Suprapubic skin (tissue), 4 donors: ENCODE measurements at regions not wholly inside any gene's neighbourhood (a gene's known extent, or its start where the extent isn't known, plus 50 kb on each side); places are given as distances from the start of the nearest gene placed in this dataset.

ENCODE experiments used
- DNase-seq, 2 donors: peaks; one replicate each; pipeline ENCODE4 v3.0.0-alpha.2; 2019; ENCODE audit warnings: low spot score in 2 of 2
- H3K27ac ChIP-seq: fragments of 200-600 bp; sonication (generic); one replicate; pipeline ENCODE4 v1.5.1; 2019
- H3K27me3 ChIP-seq: fragments of 200-600 bp; sonication (generic); one replicate; pipeline ENCODE4 v1.5.1; 2019
- H3K36me3 ChIP-seq: fragments of 200-600 bp; sonication (generic); one replicate; pipeline ENCODE4 v1.5.1; 2019
- H3K4me1 ChIP-seq: fragments of 200-600 bp; sonication (generic); one replicate; pipeline ENCODE4 v1.5.1; 2019
- H3K4me3 ChIP-seq: fragments of 200-600 bp; sonication (generic); one replicate; pipeline ENCODE4 v1.5.1; 2019; ENCODE audit warnings: mild to moderate bottlenecking
- H3K9me3 ChIP-seq: fragments of 200-600 bp; sonication (generic); one replicate; pipeline ENCODE4 v1.5.1; 2019
- EP300 ChIP-seq: sonication (generic); formaldehyde crosslinking; IDR thresholded peaks from one replicate; pipeline ENCODE4 v1.6.1; 2017; ENCODE audit warnings: antibody characterized with exemption
- POLR2A ChIP-seq, 2 donors: fragments of 450-650 bp; IDR thresholded peaks; one replicate each; pipeline ENCODE4 v1.6.1; 2017; ENCODE audit warnings: antibody characterized with exemption in 2 of 2, mild to moderate bottlenecking in 2 of 2, moderate library complexity in 2 of 2
- POLR2AphosphoS5 ChIP-seq, 3 donors: sonication (generic); formaldehyde crosslinking; IDR thresholded peaks; one replicate each; pipeline ENCODE4 v1.6.1; 2017; ENCODE audit warnings: antibody characterized with exemption in 3 of 3
- WGBS: methylation state at CpG from one replicate; pipeline ENCODE4 v1.1.5; 2018; 5-methylcytosine and 5-hydroxymethylcytosine counted together
- TF ChIP-seq, protein P1 (sequence below), 2 donors: fragments of 200-600 bp in 1 of 2; fragments of 450-650 bp in 1 of 2; sonication (generic) in 1 of 2; IDR thresholded peaks; one replicate each; pipeline ENCODE4 v1.5.1; 2016 to 2019; ENCODE audit warnings: antibody characterized with exemption in 2 of 2, mild to moderate bottlenecking in 1 of 2, moderate library complexity in 1 of 2

DNA sequence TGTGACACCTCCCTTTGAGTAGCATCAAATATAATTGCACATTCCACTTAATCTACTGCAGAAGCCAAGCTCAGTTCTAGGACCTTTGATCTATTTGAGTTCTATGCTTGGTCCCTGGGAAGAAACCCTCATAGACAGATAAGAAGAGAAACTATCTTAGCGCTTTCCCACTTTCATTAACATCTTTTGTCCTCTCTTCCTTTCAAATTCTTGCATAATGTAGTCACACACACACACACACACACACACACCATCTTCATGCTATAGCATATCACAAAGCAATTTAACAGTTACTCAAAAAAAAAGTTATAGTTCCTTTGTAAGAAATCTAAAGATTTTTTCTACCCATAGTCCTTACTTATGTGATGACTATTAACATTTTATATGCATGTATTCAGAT, 735.9 kb upstream of the PCDH9 start:
- TF ChIP-seq, protein P1, sequence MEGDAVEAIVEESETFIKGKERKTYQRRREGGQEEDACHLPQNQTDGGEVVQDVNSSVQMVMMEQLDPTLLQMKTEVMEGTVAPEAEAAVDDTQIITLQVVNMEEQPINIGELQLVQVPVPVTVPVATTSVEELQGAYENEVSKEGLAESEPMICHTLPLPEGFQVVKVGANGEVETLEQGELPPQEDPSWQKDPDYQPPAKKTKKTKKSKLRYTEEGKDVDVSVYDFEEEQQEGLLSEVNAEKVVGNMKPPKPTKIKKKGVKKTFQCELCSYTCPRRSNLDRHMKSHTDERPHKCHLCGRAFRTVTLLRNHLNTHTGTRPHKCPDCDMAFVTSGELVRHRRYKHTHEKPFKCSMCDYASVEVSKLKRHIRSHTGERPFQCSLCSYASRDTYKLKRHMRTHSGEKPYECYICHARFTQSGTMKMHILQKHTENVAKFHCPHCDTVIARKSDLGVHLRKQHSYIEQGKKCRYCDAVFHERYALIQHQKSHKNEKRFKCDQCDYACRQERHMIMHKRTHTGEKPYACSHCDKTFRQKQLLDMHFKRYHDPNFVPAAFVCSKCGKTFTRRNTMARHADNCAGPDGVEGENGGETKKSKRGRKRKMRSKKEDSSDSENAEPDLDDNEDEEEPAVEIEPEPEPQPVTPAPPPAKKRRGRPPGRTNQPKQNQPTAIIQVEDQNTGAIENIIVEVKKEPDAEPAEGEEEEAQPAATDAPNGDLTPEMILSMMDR (IDR thresholded peaks at IDR 0.05), result no peak
- TF ChIP-seq POLR2AphosphoS5 (IDR thresholded peaks at IDR 0.05), result no peak
- TF ChIP-seq EP300, result no peak
- TF ChIP-seq POLR2A (IDR thresholded peaks at IDR 0.05), result no peak
- Histone ChIP-seq H3K27me3 (no peaks in the 10 kb centered on the region), H3K4me1 (no peaks in the 10 kb centered on the region), H3K4me3 (no peak overlapping the region), H3K36me3 (no peaks in the 10 kb centered on the region), H3K27ac (no peak overlapping the region), H3K9me3 (no peaks in the 10 kb centered on the region)
- DNase-seq, result no peak
- WGBS, result 71% methylated on average over 1 of the region's 1 CpG

DNA sequence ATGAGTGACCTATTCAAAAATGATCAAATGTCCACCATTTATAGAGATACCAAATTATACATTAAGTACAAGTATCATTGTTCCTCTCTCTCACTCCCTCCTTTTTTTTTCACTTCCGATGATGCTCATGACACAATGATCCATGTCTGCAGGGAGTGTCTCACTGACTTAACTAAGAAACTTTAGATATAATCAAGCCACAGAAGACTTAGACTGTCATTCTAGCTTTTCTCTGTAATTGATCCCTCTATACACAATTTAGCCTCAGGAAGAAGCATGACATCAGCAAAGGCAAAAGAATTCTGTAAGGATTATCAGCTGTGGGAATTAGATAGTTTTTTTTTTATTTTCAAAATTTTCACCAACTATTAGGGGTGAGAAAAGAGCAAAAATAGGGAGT, 734.9 kb upstream of the PCDH9 start:
- TF ChIP-seq, protein P1 (IDR thresholded peaks at IDR 0.05), result no peak
- TF ChIP-seq EP300, result no peak
- TF ChIP-seq POLR2AphosphoS5 (IDR thresholded peaks at IDR 0.05), result no peak
- TF ChIP-seq POLR2A (IDR thresholded peaks at IDR 0.05), result no peak
- WGBS, result 51% methylated on average over 1 of the region's 1 CpG
- no peak for DNase-seq

GRCh38 chr13:67964091-67964490, 734.0 kb upstream of the PCDH9 start:
- TF ChIP-seq, protein P1 (IDR thresholded peaks at IDR 0.05), result no peak
- no peak for TF ChIP-seq POLR2A (IDR thresholded peaks at IDR 0.05)
- no peak for TF ChIP-seq EP300
- no peak for TF ChIP-seq POLR2AphosphoS5 (IDR thresholded peaks at IDR 0.05)
- Histone ChIP-seq H3K9me3 (no peaks in the 10 kb centered on the region), H3K4me3 (no peak overlapping the region), H3K27ac (no peak overlapping the region), H3K27me3 (no peaks in the 10 kb centered on the region), H3K4me1 (no peaks in the 10 kb centered on the region), H3K36me3 (no peaks in the 10 kb centered on the region)
- no peak for DNase-seq
- 82% methylated on average over 2 of the region's 2 CpGs for WGBS

More for the DNA sequence above, 734.9 kb upstream of the PCDH9 start:
- Histone ChIP-seq H3K27ac (no peak overlapping the region), H3K4me1 (no peaks in the 10 kb centered on the region), H3K9me3 (no peaks in the 10 kb centered on the region), H3K36me3 (no peaks in the 10 kb centered on the region), H3K4me3 (no peak overlapping the region), H3K27me3 (no peaks in the 10 kb centered on the region)

GRCh38 chr13:67961331-67961730, 731.2 kb upstream of the PCDH9 start:
- TF ChIP-seq, protein P1 (IDR thresholded peaks at IDR 0.05), result no peak
- TF ChIP-seq EP300, result no peak
- no peak for TF ChIP-seq POLR2A (IDR thresholded peaks at IDR 0.05)
- TF ChIP-seq POLR2AphosphoS5 (IDR thresholded peaks at IDR 0.05), result no peak
- 79% methylated on average over 2 of the region's 2 CpGs for WGBS
- Histone ChIP-seq H3K27me3 (no peaks in the 10 kb centered on the region), H3K4me1 (no peaks in the 10 kb centered on the region), H3K4me3 (no peak overlapping the region), H3K36me3 (no peaks in the 10 kb centered on the region), H3K9me3 (no peaks in the 10 kb centered on the region), H3K27ac (no peak overlapping the region)
- DNase-seq, result no peak

GRCh38 chr13:67951431-67951830, 721.3 kb upstream of the PCDH9 start:
- Histone ChIP-seq H3K4me1 (no peaks in the 10 kb centered on the region), H3K4me3 (no peak overlapping the region), H3K27me3 (no peaks in the 10 kb centered on the region), H3K9me3 (no peaks in the 10 kb centered on the region), H3K27ac (no peak overlapping the region), H3K36me3 (no peaks in the 10 kb centered on the region)
- no peak for TF ChIP-seq POLR2AphosphoS5 (IDR thresholded peaks at IDR 0.05)
- TF ChIP-seq, protein P1 (IDR thresholded peaks at IDR 0.05), result no peak
- no peak for TF ChIP-seq EP300
- no peak for TF ChIP-seq POLR2A (IDR thresholded peaks at IDR 0.05)
- DNase-seq, result no peak
- WGBS, result 85% methylated on average over 2 of the region's 2 CpGs
